ENCODE measurements at regions not wholly inside any gene's neighbourhood (a gene's known extent, or its start where the extent isn't known, plus 50 kb on each side); places are given as distances from the start of the nearest gene placed in this dataset.

GRCh38 chr4:137861682-137862081 is 329.4 kb upstream of the PCDH18 start:
- BruUV-seq (replicated peaks): no TSS peak
- no peaks in the 10 kb centered on the region for H3K9me1 ChIP-seq (replicated peaks; ENCODE audit: control insufficient read depth, extremely low read depth, insufficient read depth, low read length)
- H3K4me2 ChIP-seq (ENCODE audit: insufficient read depth, low read length): no peak overlapping the region
- H2AFZ ChIP-seq (ENCODE audit: low read depth, low read length): no peak overlapping the region
- no peaks in the 10 kb centered on the region for H3K79me2 ChIP-seq (ENCODE audit: control insufficient read depth, insufficient read depth, low read length)
- H3K9ac ChIP-seq (replicated peaks; ENCODE audit: extremely low read depth, insufficient read depth, low read length): no peak overlapping the region
- no peaks in the 10 kb centered on the region for H3K9me3 ChIP-seq (replicated peaks; ENCODE audit: control insufficient read depth, insufficient read depth, low read length)
- no peak overlapping the region for H3K4me3 ChIP-seq (replicated peaks in 1 of 3; ENCODE audit: insufficient read depth in 1 of 3, low read depth in 1 of 3, low read length in 3 of 3)
- ChIA-PET POLR2A (no interaction called here), CTCF (interaction anchor here (0.8 to 4.4 kb wide), 7 partner anchors 9 to 738 kb away, joined by 3 to 40 read pairs (median 4); no protein-coding TSS in a partner anchor)
- peak; percentile 32 for DNase-seq (ENCODE audit: low read depth, low spot score)
- no peaks in the 10 kb centered on the region for H4K20me1 ChIP-seq (replicated peaks; ENCODE audit: control insufficient read depth, extremely low read depth, insufficient read depth, low read length)
- TF ChIP-seq MAX (IDR thresholded peaks at IDR 0.05; ENCODE audit: insufficient read depth, insufficient read length): no peak
- TF ChIP-seq, protein P1, sequence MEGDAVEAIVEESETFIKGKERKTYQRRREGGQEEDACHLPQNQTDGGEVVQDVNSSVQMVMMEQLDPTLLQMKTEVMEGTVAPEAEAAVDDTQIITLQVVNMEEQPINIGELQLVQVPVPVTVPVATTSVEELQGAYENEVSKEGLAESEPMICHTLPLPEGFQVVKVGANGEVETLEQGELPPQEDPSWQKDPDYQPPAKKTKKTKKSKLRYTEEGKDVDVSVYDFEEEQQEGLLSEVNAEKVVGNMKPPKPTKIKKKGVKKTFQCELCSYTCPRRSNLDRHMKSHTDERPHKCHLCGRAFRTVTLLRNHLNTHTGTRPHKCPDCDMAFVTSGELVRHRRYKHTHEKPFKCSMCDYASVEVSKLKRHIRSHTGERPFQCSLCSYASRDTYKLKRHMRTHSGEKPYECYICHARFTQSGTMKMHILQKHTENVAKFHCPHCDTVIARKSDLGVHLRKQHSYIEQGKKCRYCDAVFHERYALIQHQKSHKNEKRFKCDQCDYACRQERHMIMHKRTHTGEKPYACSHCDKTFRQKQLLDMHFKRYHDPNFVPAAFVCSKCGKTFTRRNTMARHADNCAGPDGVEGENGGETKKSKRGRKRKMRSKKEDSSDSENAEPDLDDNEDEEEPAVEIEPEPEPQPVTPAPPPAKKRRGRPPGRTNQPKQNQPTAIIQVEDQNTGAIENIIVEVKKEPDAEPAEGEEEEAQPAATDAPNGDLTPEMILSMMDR (IDR thresholded peaks at IDR 0.05; ENCODE audit: extremely low read depth in 1 of 2, insufficient read depth in 1 of 2, low read depth in 1 of 2, low read length in 2 of 2): peak; percentile 11 to 18
- no peaks in the 10 kb centered on the region for H3K27me3 ChIP-seq (ENCODE audit: control insufficient read depth in 2 of 2, insufficient read depth in 2 of 2, low read length in 2 of 2)
- H3K4me1 ChIP-seq (ENCODE audit: control insufficient read depth, extremely low read depth, insufficient read depth, low read length): no peaks in the 10 kb centered on the region
- H3K27ac ChIP-seq (ENCODE audit: insufficient read depth, low read depth, low read length): no peak overlapping the region
- dilution Hi-C loops (cut with MboI; ENCODE audit: extremely low pct_ligation_motif_present, low sequenced_read_pairs) (no loop called here), intact Hi-C loops (cut with micrococcal nuclease) (loop anchor here (1.0 to 10.0 kb wide), 5 partner anchors 41 to 737 kb away; partner anchors contain the start of gene PCDH18)
- no peak for FAIRE-seq
- H3K36me3 ChIP-seq (ENCODE audit: control insufficient read depth in 2 of 2, extremely low read depth in 1 of 2, insufficient read depth in 2 of 2, low read length in 2 of 2): no peaks in the 10 kb centered on the region

DNA sequence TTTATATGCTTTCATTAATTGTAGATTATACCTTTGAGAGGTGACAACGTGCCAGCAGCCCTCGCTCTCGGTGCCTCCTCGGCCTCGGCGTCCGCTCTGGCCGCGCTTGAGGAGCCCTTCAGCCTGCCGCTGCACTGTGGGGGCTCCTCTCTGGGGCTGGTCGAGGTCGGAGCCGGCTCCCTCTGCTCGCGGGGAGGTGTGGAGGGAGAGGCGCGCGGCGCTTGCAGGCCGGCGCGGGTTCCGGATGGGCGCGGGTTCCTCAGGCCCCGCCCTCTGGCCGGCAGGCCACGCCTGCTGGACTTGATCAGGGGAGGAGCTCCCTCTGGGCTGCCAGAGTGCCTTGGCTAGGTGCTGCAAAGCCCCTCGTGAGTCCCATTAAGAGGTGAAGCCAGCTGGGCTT is 321.1 kb upstream of the PCDH18 start:
- intact Hi-C loops (cut with micrococcal nuclease): no loop called here
- DNase-seq (ENCODE audit: low read depth, low spot score) (no peak), FAIRE-seq (no peak)
- no peak overlapping the region for H3K4me3 ChIP-seq (replicated peaks in 1 of 3; ENCODE audit: insufficient read depth in 1 of 3, low read depth in 1 of 3, low read length in 3 of 3)
- H3K4me1 ChIP-seq (ENCODE audit: control insufficient read depth, extremely low read depth, insufficient read depth, low read length): no peaks in the 10 kb centered on the region
- H2AFZ ChIP-seq (ENCODE audit: low read depth, low read length): no peak overlapping the region
- ChIA-PET POLR2A (no interaction called here), CTCF (interaction anchor here (1.2 to 1.3 kb wide), 2 partner anchors 33 to 161 kb away, joined by 4 read pairs; no protein-coding TSS in a partner anchor)
- dilution Hi-C loops (cut with MboI; ENCODE audit: extremely low pct_ligation_motif_present, low sequenced_read_pairs): no loop called here
- H3K9ac ChIP-seq (replicated peaks; ENCODE audit: extremely low read depth, insufficient read depth, low read length): no peak overlapping the region
- H3K79me2 ChIP-seq (ENCODE audit: control insufficient read depth, insufficient read depth, low read length): no peaks in the 10 kb centered on the region
- H3K4me2 ChIP-seq (ENCODE audit: insufficient read depth, low read length): no peak overlapping the region
- no peaks in the 10 kb centered on the region for H3K36me3 ChIP-seq (ENCODE audit: control insufficient read depth in 2 of 2, extremely low read depth in 1 of 2, insufficient read depth in 2 of 2, low read length in 2 of 2)
- H4K20me1 ChIP-seq (replicated peaks; ENCODE audit: control insufficient read depth, extremely low read depth, insufficient read depth, low read length): no peaks in the 10 kb centered on the region
- H3K27ac ChIP-seq (ENCODE audit: insufficient read depth, low read depth, low read length): no peak overlapping the region
- TF ChIP-seq MYC (IDR thresholded peaks at IDR 0.05; ENCODE audit: low read depth, low read length) (no peak), JUN (IDR thresholded peaks at IDR 0.05; ENCODE audit: borderline replicate concordance, insufficient read depth, insufficient read length, low read depth) (no peak), MAX (IDR thresholded peaks at IDR 0.05; ENCODE audit: insufficient read depth, insufficient read length) (no peak), EZH2 (IDR thresholded peaks at IDR 0.05; ENCODE audit: borderline replicate concordance, low read depth, low read length, severe bottlenecking) (no peak), POLR2A (IDR thresholded peaks at IDR 0.05; ENCODE audit: low read depth, low read length) (no peak), GATA2 (IDR thresholded peaks at IDR 0.05; ENCODE audit: insufficient read depth, insufficient read length, low read depth, low read length) (no peak), FOS (IDR thresholded peaks at IDR 0.05; ENCODE audit: borderline replicate concordance, insufficient read depth, low read length) (no peak), POLR2AphosphoS5 (IDR thresholded peaks at IDR 0.05; ENCODE audit: insufficient read depth, low read depth, low read length) (no peak)
- TF ChIP-seq, protein P1 (IDR thresholded peaks at IDR 0.05; ENCODE audit: extremely low read depth in 1 of 2, insufficient read depth in 1 of 2, low read depth in 1 of 2, low read length in 2 of 2): no peak
- H3K27me3 ChIP-seq (ENCODE audit: control insufficient read depth in 2 of 2, insufficient read depth in 2 of 2, low read length in 2 of 2): no peaks in the 10 kb centered on the region
- no peaks in the 10 kb centered on the region for H3K9me1 ChIP-seq (replicated peaks; ENCODE audit: control insufficient read depth, extremely low read depth, insufficient read depth, low read length)
- no peaks in the 10 kb centered on the region for H3K9me3 ChIP-seq (replicated peaks; ENCODE audit: control insufficient read depth, insufficient read depth, low read length)
- no TSS peak for BruUV-seq (replicated peaks)

Data from endothelial cell of umbilical vein (primary cell).